ENCODE measurements at regions not wholly inside any gene's neighbourhood (a gene's known extent, or its start where the extent isn't known, plus 50 kb on each side); places are given as distances from the start of the nearest gene placed in this dataset.

DNA sequence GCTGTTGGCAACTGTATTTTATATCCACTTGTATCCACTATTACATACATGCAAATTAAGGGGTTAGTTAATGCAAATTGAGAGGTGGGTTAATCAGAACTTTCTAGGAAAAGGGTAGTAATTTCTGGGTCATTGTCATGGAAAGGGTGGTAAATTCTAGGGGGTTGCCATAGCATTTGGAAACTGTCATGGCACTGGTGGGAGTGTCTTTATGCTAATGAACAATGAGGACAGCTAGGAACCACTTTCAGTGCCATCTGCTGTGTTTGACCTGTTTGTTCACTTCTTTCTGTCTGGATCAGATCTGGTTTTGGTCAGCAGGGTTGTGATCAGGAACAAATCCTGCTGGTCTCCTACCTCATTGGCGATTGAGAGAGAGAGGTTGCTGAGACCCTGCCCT is 283.3 kb upstream of the PRKCQ start:
- H3K79me2 ChIP-seq (ENCODE audit: insufficient read depth, low read length), result no peaks in the 10 kb centered on the region
- intact Hi-C loops (cut with micrococcal nuclease), result no loop called here
- TF ChIP-seq CBX3 (IDR thresholded peaks at IDR 0.05; ENCODE audit: low read depth) (no peak), YY1 (IDR thresholded peaks at IDR 0.05; ENCODE audit: extremely low read depth, insufficient replicate concordance, low read depth, low read length) (no peak), TCF7L2 (IDR thresholded peaks at IDR 0.05; ENCODE audit: borderline replicate concordance, extremely low read depth, insufficient read depth, insufficient read length) (no peak), SRF (IDR thresholded peaks at IDR 0.05; ENCODE audit: low read depth) (no peak), POLR2AphosphoS5 (IDR thresholded peaks at IDR 0.05; ENCODE audit: low read depth, low read length) (no peak), FOSL1 (IDR thresholded peaks at IDR 0.05; ENCODE audit: low read depth) (no peak), JUND (IDR thresholded peaks at IDR 0.05) (no peak), CTCF (IDR thresholded peaks at IDR 0.05 in 2 of 3, conservative IDR thresholded peaks at IDR 0.05 in 1 of 3; ENCODE audit: borderline replicate concordance in 1 of 3, insufficient read depth in 1 of 3, low read depth in 2 of 3, low read length in 2 of 3) (no peak), SP1 (IDR thresholded peaks at IDR 0.05; ENCODE audit: low read depth) (no peak), POLR2A (IDR thresholded peaks at IDR 0.05; ENCODE audit: borderline replicate concordance, extremely low read depth, insufficient read depth, insufficient read length) (no peak), ZNF274 (IDR thresholded peaks at IDR 0.05; ENCODE audit: low read depth, low read length) (no peak), EGR1 (IDR thresholded peaks at IDR 0.05; ENCODE audit: low read depth) (no peak), REST (IDR thresholded peaks at IDR 0.05; ENCODE audit: low read depth) (no peak), ZFX (IDR thresholded peaks at IDR 0.05) (no peak), CEBPB (IDR thresholded peaks at IDR 0.05; ENCODE audit: low read depth) (no peak), ELF1 (IDR thresholded peaks at IDR 0.05; ENCODE audit: borderline replicate concordance, low read depth) (no peak), RAD21 (IDR thresholded peaks at IDR 0.05; ENCODE audit: low read depth) (no peak)
- TF ChIP-seq, protein P1, sequence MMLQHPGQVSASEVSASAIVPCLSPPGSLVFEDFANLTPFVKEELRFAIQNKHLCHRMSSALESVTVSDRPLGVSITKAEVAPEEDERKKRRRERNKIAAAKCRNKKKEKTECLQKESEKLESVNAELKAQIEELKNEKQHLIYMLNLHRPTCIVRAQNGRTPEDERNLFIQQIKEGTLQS (IDR thresholded peaks at IDR 0.05), result no peak
- TF ChIP-seq, protein P2, sequence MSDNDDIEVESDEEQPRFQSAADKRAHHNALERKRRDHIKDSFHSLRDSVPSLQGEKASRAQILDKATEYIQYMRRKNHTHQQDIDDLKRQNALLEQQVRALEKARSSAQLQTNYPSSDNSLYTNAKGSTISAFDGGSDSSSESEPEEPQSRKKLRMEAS (IDR thresholded peaks at IDR 0.05), result no peak
- TF ChIP-seq, protein P3, sequence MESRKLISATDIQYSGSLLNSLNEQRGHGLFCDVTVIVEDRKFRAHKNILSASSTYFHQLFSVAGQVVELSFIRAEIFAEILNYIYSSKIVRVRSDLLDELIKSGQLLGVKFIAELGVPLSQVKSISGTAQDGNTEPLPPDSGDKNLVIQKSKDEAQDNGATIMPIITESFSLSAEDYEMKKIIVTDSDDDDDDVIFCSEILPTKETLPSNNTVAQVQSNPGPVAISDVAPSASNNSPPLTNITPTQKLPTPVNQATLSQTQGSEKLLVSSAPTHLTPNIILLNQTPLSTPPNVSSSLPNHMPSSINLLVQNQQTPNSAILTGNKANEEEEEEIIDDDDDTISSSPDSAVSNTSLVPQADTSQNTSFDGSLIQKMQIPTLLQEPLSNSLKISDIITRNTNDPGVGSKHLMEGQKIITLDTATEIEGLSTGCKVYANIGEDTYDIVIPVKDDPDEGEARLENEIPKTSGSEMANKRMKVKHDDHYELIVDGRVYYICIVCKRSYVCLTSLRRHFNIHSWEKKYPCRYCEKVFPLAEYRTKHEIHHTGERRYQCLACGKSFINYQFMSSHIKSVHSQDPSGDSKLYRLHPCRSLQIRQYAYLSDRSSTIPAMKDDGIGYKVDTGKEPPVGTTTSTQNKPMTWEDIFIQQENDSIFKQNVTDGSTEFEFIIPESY (IDR thresholded peaks at IDR 0.05; ENCODE audit: extremely low read depth, insufficient replicate concordance, low read length), result no peak
- H4K20me1 ChIP-seq (ENCODE audit: insufficient read depth), result no peaks in the 10 kb centered on the region
- no peaks in the 10 kb centered on the region for H3K9me2 ChIP-seq (ENCODE audit: insufficient read depth)
- no peaks in the 10 kb centered on the region for H3K4me1 ChIP-seq (ENCODE audit: control insufficient read depth in 1 of 2, insufficient read depth in 2 of 2, low read length in 2 of 2)
- H3K9ac ChIP-seq (ENCODE audit: low read length), result no peak overlapping the region
- H2AFZ ChIP-seq (ENCODE audit: low read depth, low read length, poor library complexity, severe bottlenecking), result no peak overlapping the region
- ChIA-PET RAD21 (ENCODE audit: low non-redundant PET in 1 of 2, low total read pairs in 2 of 2, uncharacterized antibody in 2 of 2, unreplicated experiment in 2 of 2) (no interaction called here), POLR2A (no interaction called here), CTCF (no interaction called here)
- H3K27me3 ChIP-seq (ENCODE audit: insufficient read depth, low read length), result peaks cover 30% of the 10 kb centered on the region
- H3K4me2 ChIP-seq (ENCODE audit: low read length), result no peak overlapping the region
- DNase-seq (ENCODE audit: low read depth, low spot score) (no peak), ATAC-seq (no peak)
- no peak overlapping the region for H3K27ac ChIP-seq (ENCODE audit: low read depth, low read length)
- no peaks in the 10 kb centered on the region for H3K9me3 ChIP-seq (ENCODE audit: control insufficient read depth in 1 of 2, insufficient read depth in 1 of 2, low read depth in 1 of 2, low read length in 2 of 2)
- no TSS peak for BruUV-seq (replicated peaks)
- H3K36me3 ChIP-seq (ENCODE audit: control insufficient read depth in 1 of 2, insufficient read depth in 2 of 2, low read length in 2 of 2), result no peaks in the 10 kb centered on the region
- H3K4me3 ChIP-seq (replicated peaks in 1 of 2; ENCODE audit: low read depth in 1 of 2, low read length in 2 of 2), result no peak overlapping the region

All from HCT116 (cell line).